ENCODE measurements at regions not wholly inside any gene's neighbourhood (a gene's known extent, or its start where the extent isn't known, plus 50 kb on each side); places are given as distances from the start of the nearest gene placed in this dataset.

- DNase-seq: no peak
These were observed 156.8 kb upstream of the LEF1 start for GRCh38 chr4:108325561-108325960.

DNA sequence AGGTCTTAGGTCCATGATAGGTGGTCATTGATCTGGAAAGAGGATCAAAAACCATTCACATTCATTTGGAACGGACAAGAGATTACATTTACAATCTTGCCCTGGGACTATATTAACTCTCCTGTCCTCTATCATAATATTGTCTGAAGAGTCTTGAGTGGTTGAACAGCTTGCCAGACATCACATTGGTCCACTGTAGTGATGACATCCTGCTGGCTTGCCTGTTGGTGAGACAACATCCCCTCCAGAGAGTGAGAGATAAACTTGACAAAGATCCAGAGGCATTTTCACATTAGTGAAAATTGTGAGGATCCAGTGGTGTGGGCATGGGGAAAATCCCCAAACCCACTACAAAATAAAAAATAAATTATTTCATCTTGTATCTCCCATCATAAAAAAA lies 155.7 kb upstream of the LEF1 start:
- no peak for DNase-seq

GRCh38 chr4:108322497-108322896 lies 153.8 kb upstream of the LEF1 start:
- no peak for DNase-seq

DNA sequence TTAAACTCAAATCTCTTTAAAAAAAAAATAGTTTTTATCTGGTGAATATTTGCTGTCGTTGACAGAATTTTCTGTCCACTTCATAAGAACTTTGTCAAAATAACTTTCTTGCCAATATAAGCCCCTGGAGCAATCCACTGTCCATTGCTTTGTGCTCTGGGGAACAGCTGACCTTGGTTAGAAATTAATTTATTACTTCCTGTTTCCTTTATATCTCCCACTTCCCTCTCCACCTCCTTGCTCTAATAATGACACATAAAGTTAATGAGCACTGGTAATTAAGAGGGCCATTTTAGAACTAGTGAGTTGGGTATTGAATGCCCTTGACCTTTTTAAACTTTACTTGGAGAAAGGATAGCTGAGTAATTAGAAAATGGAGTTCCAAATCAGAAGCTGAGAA lies 151.3 kb upstream of the LEF1 start:
- DNase-seq: no peak

GRCh38 chr4:108317377-108317776 lies 148.6 kb upstream of the LEF1 start:
- DNase-seq: no peak

DNA sequence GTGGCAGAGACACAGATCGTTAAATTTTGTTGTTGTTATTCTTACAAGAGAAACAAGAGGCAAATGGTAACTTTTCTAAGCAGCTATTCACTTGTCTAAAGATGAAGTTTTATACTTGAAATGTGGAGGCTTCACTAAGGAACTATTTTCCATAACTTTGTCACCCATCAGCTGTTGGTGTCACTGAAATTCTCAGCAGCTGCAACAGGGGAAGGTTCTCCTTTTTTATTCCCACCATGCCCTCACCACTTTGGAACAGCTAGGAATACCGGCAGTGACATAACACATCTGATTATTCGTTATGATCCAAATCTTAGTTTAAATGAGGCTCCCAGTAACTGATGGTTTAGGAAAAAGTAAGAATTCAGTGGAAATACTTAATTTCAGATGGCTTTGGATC lies 147.0 kb upstream of the LEF1 start:
- DNase-seq: no peak

GRCh38 chr4:108314900-108315589 lies 146.3 kb upstream of the LEF1 start:
- no peak for DNase-seq

DNA sequence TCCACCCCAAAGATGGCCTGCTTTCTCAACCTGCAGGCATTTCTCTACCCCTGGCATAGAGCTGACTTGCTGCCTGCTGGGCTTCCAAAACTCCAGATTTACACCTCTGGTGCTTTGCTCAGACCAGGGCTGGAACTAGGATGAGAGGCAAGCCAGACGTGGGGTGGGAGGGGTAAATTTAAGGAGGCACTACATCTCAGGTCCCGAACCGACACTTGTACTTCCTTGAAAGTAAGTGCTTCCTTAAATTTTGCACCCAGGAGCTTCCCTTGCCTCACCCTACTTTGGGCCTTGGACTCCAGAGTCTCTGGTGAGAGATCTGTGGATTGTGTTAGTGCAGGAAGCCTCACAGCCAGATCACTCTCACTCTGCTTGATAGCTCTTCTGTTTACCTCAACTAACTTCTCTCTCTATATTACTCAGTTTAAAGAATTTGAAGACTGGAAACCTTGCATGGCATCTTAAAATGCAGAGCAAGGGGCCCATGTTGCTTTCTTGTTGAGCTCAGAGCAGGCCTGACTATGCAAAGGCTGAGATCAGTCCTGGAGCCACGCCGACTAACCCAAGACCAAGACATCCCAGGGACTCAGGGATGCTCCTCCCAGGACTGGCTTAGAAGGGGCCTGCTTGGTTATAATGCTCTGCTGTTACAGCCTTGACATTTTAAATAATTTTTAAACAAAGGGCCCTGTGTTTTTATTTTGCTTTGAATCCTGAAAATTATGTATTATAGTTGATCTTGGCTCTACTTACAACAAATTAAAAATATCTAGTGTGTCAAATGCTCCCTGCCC lies 145.0 kb upstream of the LEF1 start:
- DNase-seq: no peak

- no peak for DNase-seq
These were observed 142.6 kb upstream of the LEF1 start for GRCh38 chr4:108311313-108311712.

DNA sequence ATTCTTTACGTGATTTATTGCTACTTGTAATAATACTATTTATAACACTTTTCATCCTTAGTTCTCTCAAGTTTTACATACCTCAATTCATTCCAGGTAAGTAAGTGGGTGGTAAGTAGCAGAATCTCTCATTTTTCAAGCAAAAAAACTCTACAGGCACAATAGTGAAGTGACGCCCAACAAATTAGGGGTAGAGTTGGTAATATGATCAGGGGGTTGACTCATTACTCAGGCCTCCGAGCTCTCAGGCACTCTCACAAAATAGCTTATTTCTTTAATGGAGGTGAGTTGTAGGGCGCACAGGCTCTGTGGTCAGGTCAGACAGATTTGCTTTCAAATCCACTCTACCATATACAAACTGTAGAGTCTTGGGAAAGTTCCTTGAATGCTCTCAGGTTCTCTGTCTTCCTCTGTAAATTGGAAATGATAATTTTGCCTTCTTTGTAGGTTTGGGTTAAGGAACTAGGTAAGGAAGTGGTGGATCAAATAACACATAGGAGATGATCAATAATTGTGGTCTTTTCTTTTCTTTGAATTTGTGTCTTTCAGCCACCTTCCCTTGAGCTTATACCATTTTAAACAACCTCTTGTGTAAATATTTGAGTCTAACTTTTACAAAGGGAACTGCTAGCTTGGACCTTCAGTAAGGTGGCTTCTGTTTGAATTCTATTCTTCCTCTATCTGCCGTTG lies 134.9 kb upstream of the LEF1 start:
- DNase-seq: no peak

GRCh38 chr4:108301545-108302251 lies 133.0 kb upstream of the LEF1 start:
- DNase-seq: no peak

GRCh38 chr4:108297605-108298004 lies 128.9 kb upstream of the LEF1 start:
- DNase-seq: no peak

DNA sequence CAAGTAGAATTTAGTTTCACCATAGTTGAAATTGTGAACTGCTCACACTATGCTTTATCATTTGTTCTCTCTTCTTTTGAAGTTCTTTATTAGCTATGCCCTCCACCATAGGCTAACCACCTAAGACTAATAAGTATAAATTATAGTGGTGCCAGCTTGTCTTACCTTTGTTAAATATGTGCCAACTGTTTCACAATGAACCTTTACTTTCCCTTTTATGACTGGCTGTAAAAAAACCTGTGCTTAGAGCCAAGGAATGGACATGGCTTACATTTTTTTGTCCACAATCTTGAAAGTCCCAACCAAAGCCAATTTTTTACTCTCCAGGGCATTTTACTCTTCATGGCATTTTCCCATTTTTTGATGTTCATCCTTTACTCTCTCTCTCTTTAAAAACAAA lies 123.5 kb upstream of the LEF1 start:
- no peak for DNase-seq

DNA sequence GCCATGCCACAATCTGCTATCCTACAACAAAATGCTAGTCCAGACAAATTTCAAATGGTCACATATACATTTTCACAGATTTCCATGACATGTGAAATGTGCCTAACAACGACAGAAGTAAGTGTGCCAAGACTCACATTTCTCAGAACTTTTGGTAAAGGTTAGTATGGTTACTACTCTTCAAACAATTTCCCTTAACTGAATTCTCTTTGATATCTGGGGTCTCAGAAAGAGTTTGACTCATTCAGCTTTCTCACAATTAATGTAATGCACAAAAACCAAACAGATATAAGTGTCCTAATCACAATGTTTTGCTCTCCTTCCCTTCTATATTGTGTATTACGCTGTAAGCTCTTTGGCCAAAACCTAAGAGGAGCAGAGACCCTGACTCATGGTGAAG lies 122.4 kb upstream of the LEF1 start:
- DNase-seq: no peak

- DNase-seq: no peak
These were observed 119.2 kb upstream of the LEF1 start for GRCh38 chr4:108287834-108288413.

DNA sequence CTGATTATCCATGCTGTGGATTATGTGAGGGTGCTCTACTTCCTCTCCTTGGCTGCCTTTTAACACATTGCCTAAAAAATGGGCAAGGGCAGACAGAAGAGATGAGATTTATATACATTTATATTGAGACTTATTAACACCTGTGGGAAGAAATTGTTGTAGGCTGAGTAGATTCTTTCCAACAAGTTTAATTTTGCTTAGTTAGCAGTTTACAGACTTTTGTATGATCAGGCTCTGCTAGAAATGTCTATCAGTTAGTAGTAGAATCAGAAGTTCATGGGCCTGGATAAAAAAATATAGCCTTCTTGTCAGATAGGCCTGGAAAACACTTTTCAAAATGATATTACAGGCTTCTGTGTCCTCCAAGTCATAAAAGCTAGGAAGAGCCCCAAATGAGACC lies 111.3 kb upstream of the LEF1 start:
- DNase-seq: no peak

DNA sequence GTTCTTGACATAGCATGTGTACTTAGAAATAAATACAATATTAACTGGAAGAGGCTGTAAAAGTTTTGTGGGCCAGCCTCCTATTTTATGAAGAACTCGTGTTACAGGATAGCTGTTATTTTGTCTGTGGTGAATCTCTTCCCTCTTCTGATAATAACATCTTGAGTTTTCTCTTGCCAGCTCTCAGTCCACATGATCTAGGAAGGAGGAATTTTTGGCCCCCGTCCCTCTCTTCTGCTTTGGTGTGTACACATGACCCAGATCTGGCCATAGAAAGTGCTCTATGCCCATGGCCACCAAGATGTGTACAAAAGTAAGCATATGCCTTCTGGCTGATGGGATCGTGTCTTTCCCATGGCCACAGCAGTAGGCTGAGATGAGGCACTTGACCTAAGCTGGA lies 108.0 kb upstream of the LEF1 start:
- no peak for DNase-seq

DNA sequence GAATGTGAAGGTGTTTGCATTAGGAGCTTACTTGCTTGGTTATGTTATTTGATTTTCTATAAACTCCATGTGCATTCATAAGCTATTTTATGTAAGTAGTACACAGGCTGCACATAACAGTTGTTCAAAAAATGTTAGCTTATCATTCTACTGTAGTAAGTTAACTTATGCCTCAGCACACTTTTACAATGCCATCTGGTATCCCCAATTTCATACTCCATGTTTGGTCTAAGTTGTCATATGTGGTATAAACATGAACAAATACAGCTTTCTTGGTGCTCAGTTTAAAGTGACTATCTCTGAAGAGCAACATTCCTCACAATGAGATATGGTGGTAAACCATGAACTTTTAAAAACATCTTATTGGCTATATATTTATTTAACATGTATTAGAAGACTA lies 104.3 kb upstream of the LEF1 start:
- no peak for DNase-seq

DNA sequence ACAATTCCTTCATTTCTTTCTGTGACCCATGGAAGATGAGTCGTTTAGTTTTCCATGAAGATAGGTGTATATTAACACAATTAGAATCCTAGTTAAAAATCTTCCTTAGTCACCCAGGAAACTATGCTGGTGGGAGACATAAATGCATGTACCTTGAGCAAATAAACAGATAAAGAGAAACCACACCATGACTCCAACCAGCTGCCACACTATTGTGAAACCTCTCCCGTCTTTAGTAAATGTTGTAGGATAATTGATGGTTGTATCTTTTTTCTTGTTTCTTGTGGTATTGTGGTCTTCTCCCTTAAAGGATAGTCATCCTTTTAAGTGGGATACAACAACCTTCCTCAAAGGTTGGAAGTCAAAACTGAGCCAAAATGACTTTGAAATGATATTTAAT lies 103.8 kb upstream of the LEF1 start:
- no peak for DNase-seq

DNA sequence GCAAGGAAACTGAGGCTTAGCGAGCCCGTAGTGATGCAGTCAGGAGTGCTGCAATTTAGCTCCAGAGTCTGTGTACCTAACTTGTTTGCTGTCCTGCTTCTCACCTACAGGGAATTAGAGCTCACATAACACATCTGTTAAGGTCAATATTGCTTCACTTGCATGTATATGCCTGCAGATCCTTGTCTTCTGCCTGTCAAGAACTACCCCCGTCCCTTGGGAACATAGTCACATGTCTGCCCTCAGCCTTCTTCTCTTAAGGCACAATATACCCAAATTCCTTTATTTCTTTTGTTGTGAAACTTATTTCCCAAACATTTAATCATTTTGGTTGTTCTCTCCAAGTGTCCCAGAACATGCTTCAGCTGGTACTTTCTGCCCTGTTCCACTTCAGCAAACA lies 103.3 kb upstream of the LEF1 start:
- no peak for DNase-seq

GRCh38 chr4:108270466-108271450 lies 102.0 kb upstream of the LEF1 start:
- DNase-seq: no peak

GRCh38 chr4:108264693-108265092 lies 96.0 kb upstream of the LEF1 start:
- no peak for DNase-seq
